HCT116 (cell line): ENCODE measurements at regions not wholly inside any gene's neighbourhood (a gene's known extent, or its start where the extent isn't known, plus 50 kb on each side); places are given as distances from the start of the nearest gene placed in this dataset.

Experiments used
- ATAC-seq: fragments of 200-7000 bp; cut with Tn5 transposase; 2 replicates; pipeline ENCODE4 v1.9.1; 2020; ENCODE audit warnings: mild to moderate bottlenecking, moderate library complexity
- BruUV-seq: library from RNA; stranded (reverse); fragments of 400-500 nt; replicated peaks from 2 replicates; lab custom pipeline; 2021; lab: Mats Ljungman, UMichigan
- CTCF ChIA-PET: fragments of 300-600 bp; sonication (Branson Sonifier 250); formaldehyde crosslinking; loops from one replicate; lab custom pipeline; 2021; ENCODE audit warnings: antibody characterized with exemption; lab: Charles Lee
- POLR2A ChIA-PET: fragments of 300-600, 350-600 bp; sonication (Branson Sonifier 250); formaldehyde crosslinking; loops from one replicate; lab custom pipeline; 2021; ENCODE audit warnings: antibody characterized with exemption; lab: Charles Lee
- RAD21 ChIA-PET, 2 experiments: fragments of 300-600 bp; sonication (Branson Sonifier 250); formaldehyde crosslinking; loops; one replicate each; lab custom pipeline; 2023; ENCODE audit warnings: low total read pairs in 2 of 2; ENCODE audit not compliant: uncharacterized antibody in 2 of 2, unreplicated experiment in 2 of 2, low non-redundant PET in 1 of 2; lab: Charles Lee
- DNase-seq: peaks from one replicate; pipeline ENCODE4 v3.0.0-alpha.2; 2010; ENCODE audit warnings: low read depth, low spot score
- H2AFZ ChIP-seq: fragments of 200-600 bp; shearing (Covaris generic), sonication (generic); 2 replicates; pipeline ENCODE4 v1.6.1; 2017; ENCODE audit warnings: low read depth, mixed run types, mixed read lengths, antibody characterized with exemption, low read length; ENCODE audit not compliant: poor library complexity, severe bottlenecking
- H3K27ac ChIP-seq: 2 replicates; pipeline ENCODE4 v1.5.1; 2012; ENCODE audit warnings: low read depth, low read length
- H3K27me3 ChIP-seq: fragments of 200-600 bp; sonication (generic); 2 replicates; pipeline ENCODE4 v1.6.1; 2016; ENCODE audit warnings: mixed run types, low read length, mixed read lengths; ENCODE audit not compliant: insufficient read depth
- H3K36me3 ChIP-seq, 2 experiments: fragments of 200-500 bp in 1 of 2; fragments of 200-600 bp in 1 of 2; sonication (Bioruptor generic) in 1 of 2; sonication (generic) in 1 of 2; 2 replicates each; pipeline versions ENCODE4 v1.5.1 to v1.6.1; 2014 to 2016; ENCODE audit warnings: low read length in 2 of 2, inconsistent platforms in 1 of 2, mixed read lengths in 1 of 2, mixed run types in 1 of 2; ENCODE audit not compliant: insufficient read depth in 2 of 2, control insufficient read depth in 1 of 2
- H3K4me1 ChIP-seq, 2 experiments: fragments of 200-600 bp in 1 of 2; sonication (generic) in 1 of 2; 2 replicates each; pipeline versions ENCODE4 v1.5.1 to v1.6.1; 2012 to 2017; ENCODE audit warnings: low read length in 2 of 2, inconsistent platforms in 1 of 2, mild to moderate bottlenecking in 1 of 2, mixed read lengths in 1 of 2, mixed run types in 1 of 2, moderate library complexity in 1 of 2; ENCODE audit not compliant: insufficient read depth in 2 of 2, control insufficient read depth in 1 of 2
- H3K4me2 ChIP-seq: fragments of 200-600 bp; sonication (generic); 2 replicates; pipeline ENCODE4 v1.6.1; 2017; ENCODE audit warnings: mixed run types, low read length, mixed read lengths
- H3K4me3 ChIP-seq, 2 experiments: fragments of 200-600 bp in 1 of 2; sonication (generic) in 1 of 2; replicated peaks in 1 of 2; 2 replicates each; pipeline ENCODE4 v1.5.1; 2011 to 2016; ENCODE audit warnings: low read length in 2 of 2, control low read depth in 1 of 2, low read depth in 1 of 2, mild to moderate bottlenecking in 1 of 2, mixed read lengths in 1 of 2, mixed run types in 1 of 2
- H3K79me2 ChIP-seq: fragments of 200-600 bp; sonication (generic); 2 replicates; pipeline ENCODE4 v1.6.1; 2017; ENCODE audit warnings: mild to moderate bottlenecking, mixed run types, low read length, moderate library complexity, mixed read lengths; ENCODE audit not compliant: insufficient read depth
- H3K9ac ChIP-seq: fragments of 200-600 bp; sonication (generic); 2 replicates; pipeline ENCODE4 v1.6.1; 2016; ENCODE audit warnings: low read length, mixed read lengths
- H3K9me2 ChIP-seq: fragments of 200-600 bp; sonication (generic), shearing (Covaris generic); 2 replicates; pipeline ENCODE4 v1.6.1; 2017; ENCODE audit warnings: mixed run types, mild to moderate bottlenecking, moderate library complexity; ENCODE audit not compliant: insufficient read depth
- H3K9me3 ChIP-seq, 2 experiments: fragments of 200-500 bp in 1 of 2; fragments of 200-600 bp in 1 of 2; sonication (Bioruptor generic) in 1 of 2; sonication (generic) in 1 of 2; 2 replicates each; pipeline ENCODE4 v1.6.1; 2014 to 2017; ENCODE audit warnings: low read length in 2 of 2, mixed read lengths in 2 of 2, inconsistent platforms in 1 of 2, low read depth in 1 of 2, mild to moderate bottlenecking in 1 of 2, mixed run types in 1 of 2, moderate library complexity in 1 of 2; ENCODE audit not compliant: control insufficient read depth in 1 of 2, insufficient read depth in 1 of 2
- H4K20me1 ChIP-seq: fragments of 200-600 bp; sonication (generic), shearing (Covaris generic); 2 replicates; pipeline ENCODE4 v1.6.1; 2017; ENCODE audit warnings: mixed run types, mild to moderate bottlenecking, moderate library complexity; ENCODE audit not compliant: insufficient read depth
- CBX3 ChIP-seq: IDR thresholded peaks from 2 replicates; pipeline ENCODE4 v1.6.1; 2012; ENCODE audit warnings: low read depth
- EZH2phosphoT487 ChIP-seq: fragments of 200-600 bp; IDR thresholded peaks from 2 replicates; pipeline ENCODE4 v1.6.1; 2018; ENCODE audit warnings: antibody characterized with exemption, borderline replicate concordance
- JUND ChIP-seq: IDR thresholded peaks from 2 replicates; pipeline ENCODE4 v1.6.1; 2012
- SIN3A ChIP-seq: IDR thresholded peaks from 2 replicates; pipeline ENCODE4 v1.6.1; 2012; ENCODE audit warnings: low read depth
- TCF7L2 ChIP-seq: IDR thresholded peaks from 2 replicates; pipeline ENCODE4 v1.7.0; 2011; ENCODE audit warnings: borderline replicate concordance, inconsistent platforms; ENCODE audit not compliant: insufficient read depth, insufficient read length; ENCODE audit errors: extremely low read depth
- ZFX ChIP-seq: fragments of 450-650 bp; IDR thresholded peaks from 2 replicates; pipeline ENCODE4 v1.6.1; 2017
- intact Hi-C: fragments of 100-400 bp; cut with micrococcal nuclease; formaldehyde crosslinking; loops from 2 replicates; pipeline ENCODE4 v1.10.0; 2022
- TF ChIP-seq, protein P1 (sequence below): IDR thresholded peaks from 2 replicates; pipeline ENCODE4 v1.6.1; 2012; ENCODE audit warnings: low read depth
- TF ChIP-seq, protein P2 (sequence below): IDR thresholded peaks from 2 replicates; pipeline ENCODE4 v1.6.1; 2012

DNA sequence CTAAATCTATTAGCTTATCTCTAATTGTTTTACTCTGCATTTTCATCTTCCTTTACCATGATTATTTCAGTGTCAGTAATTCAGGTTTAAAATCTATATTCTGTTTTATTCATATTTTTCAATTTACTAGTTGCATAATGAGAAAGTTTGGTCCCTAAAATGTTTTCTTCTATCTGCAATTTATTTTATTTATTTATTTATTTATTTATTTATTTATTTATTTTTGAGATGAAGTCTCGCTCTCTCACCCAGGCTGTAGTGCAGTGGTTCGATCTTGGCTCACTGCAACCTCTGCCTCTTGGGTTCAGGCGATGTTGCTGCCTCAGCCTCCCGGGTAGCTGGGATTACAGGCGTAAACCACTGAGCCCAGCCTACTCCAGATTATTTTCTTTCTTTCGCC, 1597.3 kb downstream of the CDH8 start:
- H3K36me3 ChIP-seq, result no peaks in the 10 kb centered on the region
- no peak for DNase-seq
- H3K4me1 ChIP-seq, result no peaks in the 10 kb centered on the region
- no peak overlapping the region for H3K27ac ChIP-seq
- POLR2A ChIA-PET, result no interaction called here
- BruUV-seq, result no TSS peak
- no peak overlapping the region for H3K9ac ChIP-seq
- no peak overlapping the region for H3K4me3 ChIP-seq
- no peaks in the 10 kb centered on the region for H3K27me3 ChIP-seq
- CTCF ChIA-PET, result no interaction called here
- no peaks in the 10 kb centered on the region for H4K20me1 ChIP-seq
- H3K9me3 ChIP-seq, result peaks cover 3 to 22% of the 10 kb centered on the region in 2 experiments; a peak in 2 of 4 replicates
- H3K79me2 ChIP-seq, result no peaks in the 10 kb centered on the region
- H3K4me2 ChIP-seq, result no peak overlapping the region
- RAD21 ChIA-PET, result no interaction called here
- TF ChIP-seq EZH2phosphoT487 (no peak), ZFX (no peak), JUND (no peak), CBX3 (no peak), SIN3A (no peak), TCF7L2 (no peak)
- TF ChIP-seq, protein P1, sequence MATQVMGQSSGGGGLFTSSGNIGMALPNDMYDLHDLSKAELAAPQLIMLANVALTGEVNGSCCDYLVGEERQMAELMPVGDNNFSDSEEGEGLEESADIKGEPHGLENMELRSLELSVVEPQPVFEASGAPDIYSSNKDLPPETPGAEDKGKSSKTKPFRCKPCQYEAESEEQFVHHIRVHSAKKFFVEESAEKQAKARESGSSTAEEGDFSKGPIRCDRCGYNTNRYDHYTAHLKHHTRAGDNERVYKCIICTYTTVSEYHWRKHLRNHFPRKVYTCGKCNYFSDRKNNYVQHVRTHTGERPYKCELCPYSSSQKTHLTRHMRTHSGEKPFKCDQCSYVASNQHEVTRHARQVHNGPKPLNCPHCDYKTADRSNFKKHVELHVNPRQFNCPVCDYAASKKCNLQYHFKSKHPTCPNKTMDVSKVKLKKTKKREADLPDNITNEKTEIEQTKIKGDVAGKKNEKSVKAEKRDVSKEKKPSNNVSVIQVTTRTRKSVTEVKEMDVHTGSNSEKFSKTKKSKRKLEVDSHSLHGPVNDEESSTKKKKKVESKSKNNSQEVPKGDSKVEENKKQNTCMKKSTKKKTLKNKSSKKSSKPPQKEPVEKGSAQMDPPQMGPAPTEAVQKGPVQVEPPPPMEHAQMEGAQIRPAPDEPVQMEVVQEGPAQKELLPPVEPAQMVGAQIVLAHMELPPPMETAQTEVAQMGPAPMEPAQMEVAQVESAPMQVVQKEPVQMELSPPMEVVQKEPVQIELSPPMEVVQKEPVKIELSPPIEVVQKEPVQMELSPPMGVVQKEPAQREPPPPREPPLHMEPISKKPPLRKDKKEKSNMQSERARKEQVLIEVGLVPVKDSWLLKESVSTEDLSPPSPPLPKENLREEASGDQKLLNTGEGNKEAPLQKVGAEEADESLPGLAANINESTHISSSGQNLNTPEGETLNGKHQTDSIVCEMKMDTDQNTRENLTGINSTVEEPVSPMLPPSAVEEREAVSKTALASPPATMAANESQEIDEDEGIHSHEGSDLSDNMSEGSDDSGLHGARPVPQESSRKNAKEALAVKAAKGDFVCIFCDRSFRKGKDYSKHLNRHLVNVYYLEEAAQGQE, result no peak
- TF ChIP-seq, protein P2, sequence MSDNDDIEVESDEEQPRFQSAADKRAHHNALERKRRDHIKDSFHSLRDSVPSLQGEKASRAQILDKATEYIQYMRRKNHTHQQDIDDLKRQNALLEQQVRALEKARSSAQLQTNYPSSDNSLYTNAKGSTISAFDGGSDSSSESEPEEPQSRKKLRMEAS, result no peak
- H2AFZ ChIP-seq, result no peak overlapping the region
- intact Hi-C loops, result no loop called here
- H3K9me2 ChIP-seq, result no peaks in the 10 kb centered on the region
- no peak for ATAC-seq
